Stimulated activated CD8-positive, alpha-beta memory T cell treated with anti-CD3 and anti-CD28 coated beads, Interleukin-7, amount 100 ng/mL, for 48 hours (primary cell): ENCODE measurements at regions not wholly inside any gene's neighbourhood (a gene's known extent, or its start where the extent isn't known, plus 50 kb on each side); places are given as distances from the start of the nearest gene placed in this dataset.

Source experiments
- DNase-seq, 2 donors: peaks; one replicate each; pipeline ENCODE4 v3.0.0-alpha.2; 2020; ENCODE audit warnings: low read depth in 1 of 2; ENCODE audit errors: extremely low read depth in 1 of 2

DNA sequence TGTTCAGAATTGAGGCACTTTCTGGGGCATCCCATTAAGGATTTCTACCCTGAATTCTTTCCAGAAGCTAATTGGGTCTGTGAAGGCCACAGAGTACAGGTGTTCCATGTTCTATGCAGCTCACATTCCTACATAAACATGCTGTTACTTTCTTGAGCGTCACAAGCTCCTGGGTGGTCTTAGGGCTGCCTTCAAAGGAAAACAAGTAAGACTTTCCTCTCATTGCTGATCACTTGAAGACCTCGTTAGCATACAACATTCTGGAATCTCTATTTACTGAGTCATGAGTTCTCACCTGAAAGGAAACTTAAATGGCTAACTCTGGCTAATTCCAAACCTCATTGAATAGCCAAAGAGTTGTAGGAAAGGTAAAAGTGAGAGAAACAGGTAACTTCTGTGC is 63.0 kb upstream of the HMGA2 start:
- no peak for DNase-seq

DNA sequence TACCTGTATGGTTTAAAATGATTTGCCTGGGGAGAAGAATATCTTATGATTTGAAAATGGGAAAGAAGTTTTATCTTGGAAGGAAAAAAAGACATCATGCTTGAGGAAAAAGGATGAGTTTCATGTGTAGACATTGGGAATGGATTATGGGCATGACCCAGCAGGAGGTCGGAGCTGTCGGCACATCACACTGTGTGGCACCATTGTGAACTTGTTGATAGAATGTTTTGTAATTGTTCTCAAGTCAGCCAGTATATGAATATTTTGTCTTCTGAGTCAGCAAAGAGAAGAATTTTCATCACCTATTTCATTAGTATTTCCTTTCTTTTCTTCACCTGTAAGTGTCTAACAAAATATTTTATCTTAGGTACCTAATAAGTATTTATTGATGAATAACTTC is 60.0 kb upstream of the HMGA2 start:
- no peak for DNase-seq

DNA sequence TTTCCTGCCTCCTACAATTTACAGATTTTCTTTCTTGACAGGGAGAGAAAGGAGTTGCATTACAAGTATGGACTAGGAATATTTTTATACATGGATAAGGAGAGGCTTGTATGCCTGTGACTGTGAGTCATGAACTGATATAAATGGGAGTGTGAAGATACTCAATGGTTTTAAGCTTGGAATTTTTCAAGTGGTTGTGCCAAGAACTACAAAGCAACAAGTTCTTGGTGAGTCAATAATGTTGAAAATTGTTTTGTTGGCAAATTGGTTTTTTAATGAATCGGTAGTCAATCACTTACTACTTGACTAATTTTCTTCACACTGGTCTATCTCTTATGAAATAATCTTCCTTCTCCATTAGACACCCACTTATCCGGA is 58.9 kb upstream of the HMGA2 start:
- DNase-seq = no peak

DNA sequence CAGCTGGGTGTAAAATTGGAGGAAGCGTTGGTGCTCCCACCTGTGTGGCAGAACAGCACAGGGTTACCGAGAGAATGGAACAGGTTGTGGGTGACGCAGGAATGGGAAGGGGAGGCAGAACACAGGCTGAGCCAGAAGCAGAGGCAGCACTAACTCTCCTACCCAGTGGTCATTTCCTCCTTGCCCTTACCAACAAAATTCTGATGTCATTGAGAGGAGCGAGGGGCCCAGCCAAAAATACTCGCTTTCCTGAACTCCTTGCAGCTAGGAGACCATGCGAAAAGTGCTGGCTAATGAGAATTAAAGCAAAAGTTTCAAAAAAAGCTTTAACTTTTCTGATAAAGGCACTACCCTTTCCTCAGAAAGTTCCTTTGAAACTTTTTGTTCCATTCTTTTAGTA is 54.4 kb upstream of the HMGA2 start:
- no peak for DNase-seq
